Stomach (tissue), 8 donors: ENCODE measurements at regions not wholly inside any gene's neighbourhood (a gene's known extent, or its start where the extent isn't known, plus 50 kb on each side); places are given as distances from the start of the nearest gene placed in this dataset.

Experiments
- DNase-seq, 2 donors: peaks; one replicate each; pipeline versions ENCODE4 v3.0.0 to v3.0.0-alpha.2; 2013 to 2019
- H3K27ac ChIP-seq, 5 donors: fragments of 200-600 bp in 4 of 5; sonication (generic) in 4 of 5; one replicate each; pipeline ENCODE4 v1.5.1; 2013 to 2019; ENCODE audit warnings: mild to moderate bottlenecking in 1 of 5, moderate library complexity in 1 of 5
- H3K27me3 ChIP-seq, 3 donors: fragments of 200-600 bp; sonication (generic); one replicate each; pipeline ENCODE4 v1.5.1; 2017 to 2019; ENCODE audit warnings: mixed run types in 1 of 3
- H3K36me3 ChIP-seq, 4 donors: fragments of 200-600 bp; sonication (generic); 1 replicate in 3 of 4; 2 replicates in 1 of 4; pipeline ENCODE4 v1.5.1; 2016 to 2019
- H3K4me1 ChIP-seq, 4 donors: fragments of 200-600 bp; sonication (generic); one replicate each; pipeline ENCODE4 v1.5.1; 2016 to 2019
- H3K4me3 ChIP-seq, 4 donors: fragments of 200-600 bp; sonication (generic) in 3 of 4; one replicate each; pipeline ENCODE4 v1.5.1; 2016 to 2019; ENCODE audit warnings: mild to moderate bottlenecking in 1 of 4
- H3K9me3 ChIP-seq, 4 donors: fragments of 200-600 bp; sonication (generic); one replicate each; pipeline ENCODE4 v1.5.1; 2016 to 2019
- CTCF ChIP-seq, 7 experiments: fragments of 450-650 bp in 4 of 7; fragments of 200-600 bp in 3 of 7; sonication (generic) in 3 of 7; IDR thresholded peaks; one replicate each; pipeline ENCODE4 v1.5.1; 2016 to 2019; ENCODE audit warnings: antibody characterized with exemption in 7 of 7, control low read depth in 2 of 7, mild to moderate bottlenecking in 1 of 7
- EP300 ChIP-seq: sonication (generic); formaldehyde crosslinking; IDR thresholded peaks from one replicate; pipeline ENCODE4 v1.6.1; 2017; ENCODE audit warnings: antibody characterized with exemption
- POLR2A ChIP-seq, 4 donors: fragments of 450-650 bp; IDR thresholded peaks; one replicate each; pipeline ENCODE4 v1.6.1; 2016; ENCODE audit warnings: antibody characterized with exemption in 4 of 4, control low read depth in 2 of 4, mild to moderate bottlenecking in 1 of 4, moderate library complexity in 1 of 4
- POLR2AphosphoS5 ChIP-seq, 3 donors: sonication (generic); formaldehyde crosslinking; IDR thresholded peaks; one replicate each; pipeline ENCODE4 v1.6.1; 2016; ENCODE audit warnings: antibody characterized with exemption in 3 of 3
- WGBS, 5 donors: extraction: QIAGEN DNeasy Blood & Tissue Kit in 3 of 5; methylation state at CpG; one replicate each; pipeline versions ENCODE4 v1.1.5 to v1.1.7; 2013 to 2018; 5-methylcytosine and 5-hydroxymethylcytosine counted together
- intact Hi-C: fragments of 100-400 bp; cut with DNase I; formaldehyde crosslinking; loops from one replicate; pipeline ENCODE4 v1.15.1; 2023; ENCODE audit warnings: low total_unique reads
- donor health status: healthy with polysubstance abuse.
- donor health status: Bipolar disorder and iron deficiency.
- donor health status: healthy.

DNA sequence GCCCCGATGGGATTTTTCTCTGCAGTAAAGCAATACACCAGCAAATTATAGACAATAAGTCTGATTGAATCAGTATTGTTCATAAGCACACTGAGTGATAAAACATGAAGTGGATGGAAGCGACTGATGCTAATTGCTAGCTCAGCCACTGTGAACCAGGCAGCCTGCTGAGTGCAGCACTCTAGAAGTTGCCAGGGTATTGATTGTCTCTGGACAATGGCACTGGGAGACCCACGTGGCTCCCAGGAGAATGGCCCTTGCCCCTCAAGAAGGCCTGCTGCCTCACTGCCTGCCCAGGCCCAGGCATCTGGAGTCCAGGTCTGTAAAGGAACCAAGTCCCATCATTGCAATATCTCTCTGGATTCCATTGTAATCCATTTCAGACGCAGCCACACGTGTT, 80.4 kb upstream of the TCERG1L start:
- H3K9me3 ChIP-seq = no peaks in the 10 kb centered on the region
- H3K4me1 ChIP-seq = peaks cover 0 to 10% (median 0%) of the 10 kb centered on the region in 4 donors
- 72 to 93% (median 76%) methylated on average over 4 to 5 of the region's 5 CpGs for WGBS, 5 donors
- no peak for DNase-seq
- no peak overlapping the region for H3K4me3 ChIP-seq
- H3K27ac ChIP-seq = no peak overlapping the region
- no peaks in the 10 kb centered on the region for H3K36me3 ChIP-seq
- H3K27me3 ChIP-seq = peaks cover 0 to 32% (median 0%) of the 10 kb centered on the region in 3 donors
- TF ChIP-seq POLR2A (IDR thresholded peaks at IDR 0.05) (no peak), EP300 (no peak), POLR2AphosphoS5 (IDR thresholded peaks at IDR 0.05) (no peak), CTCF (IDR thresholded peaks at IDR 0.05) (no peak)
- intact Hi-C loops = no loop called here

DNA sequence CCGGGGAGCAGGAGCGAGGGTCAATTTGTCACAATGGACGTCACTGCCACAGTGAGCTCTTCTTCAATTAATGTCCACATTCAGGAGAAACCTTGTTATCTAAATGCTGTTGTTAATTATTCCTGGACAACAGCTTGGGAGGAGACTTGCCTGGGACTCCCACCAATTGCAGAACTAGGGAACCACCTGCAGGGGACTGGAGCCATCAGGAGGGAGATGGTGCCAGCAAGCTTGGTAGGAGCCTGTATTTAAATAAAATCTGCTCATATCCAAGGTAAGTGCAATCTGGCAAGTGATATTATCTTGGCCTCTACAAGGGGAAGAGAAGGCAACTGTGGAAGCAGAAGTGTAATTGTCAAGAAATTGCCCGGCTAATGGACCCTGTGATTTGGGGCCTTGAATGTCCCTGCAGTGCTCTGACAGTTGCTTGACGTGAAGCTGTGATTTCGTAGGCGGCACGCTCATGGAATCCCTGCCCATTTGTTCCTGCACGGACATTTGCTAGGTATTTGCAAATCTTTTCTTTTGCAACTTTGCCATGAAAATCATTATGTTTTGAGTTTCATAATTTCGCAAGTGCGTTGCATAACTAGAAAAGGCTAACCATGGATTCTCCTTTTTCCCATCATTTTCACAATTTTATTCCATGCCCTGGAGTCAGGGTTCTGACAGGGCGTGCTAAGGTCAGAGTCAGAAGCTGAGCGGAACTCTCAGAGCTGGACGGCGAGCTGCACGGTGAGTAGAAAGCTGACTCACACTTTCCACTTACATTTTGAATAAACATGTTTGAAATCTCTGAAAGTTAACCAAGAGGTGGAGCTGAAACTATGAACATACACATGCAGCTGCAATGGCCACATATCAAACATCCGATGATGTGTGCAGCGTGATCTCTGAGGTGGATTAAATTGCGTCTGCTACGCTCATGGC, 84.9 kb upstream of the TCERG1L start:
- Histone ChIP-seq H3K9me3 (no peaks in the 10 kb centered on the region), H3K4me1 (peaks cover 0 to 12% (median 0%) of the 10 kb centered on the region in 4 donors), H3K27me3 (peaks cover 0 to 23% (median 3%) of the 10 kb centered on the region in 3 donors), H3K27ac (no peak overlapping the region), H3K36me3 (no peaks in the 10 kb centered on the region), H3K4me3 (no peak overlapping the region)
- TF ChIP-seq POLR2A (IDR thresholded peaks at IDR 0.05) (no peak), POLR2AphosphoS5 (IDR thresholded peaks at IDR 0.05) (peak in 1 of 3 donors; percentile 4), EP300 (no peak), CTCF (IDR thresholded peaks at IDR 0.05) (no peak)
- intact Hi-C loops = no loop called here
- 37 to 51% (median 43%) methylated on average over 20 of the region's 20 CpGs for WGBS, 5 donors
- peak in 1 of 2 donors; percentile 66 for DNase-seq

DNA sequence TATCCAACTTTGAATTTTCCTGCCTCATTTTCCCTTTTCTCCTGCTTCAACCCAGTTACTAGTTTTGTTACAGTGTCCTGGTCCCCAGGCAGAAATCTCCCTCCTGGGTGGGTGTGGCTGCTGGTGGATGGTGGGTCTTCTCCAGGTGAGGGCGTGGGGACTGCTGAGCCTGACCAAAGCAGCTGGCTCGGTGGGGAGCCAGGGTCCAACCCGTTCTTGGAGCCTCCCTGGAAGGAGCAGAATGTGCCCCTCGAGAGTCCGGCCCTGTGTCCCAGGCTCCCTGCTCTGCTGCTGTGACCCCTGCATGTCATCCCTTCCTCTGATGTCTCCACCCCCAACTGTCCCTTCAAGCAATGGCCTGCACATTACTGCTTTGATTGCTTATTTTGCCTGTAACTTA, 86.6 kb upstream of the TCERG1L start:
- intact Hi-C loops = no loop called here
- Histone ChIP-seq H3K27me3 (peaks cover 0 to 40% (median 7%) of the 10 kb centered on the region in 3 donors), H3K36me3 (no peaks in the 10 kb centered on the region), H3K4me1 (peaks cover 0 to 12% (median 0%) of the 10 kb centered on the region in 4 donors), H3K9me3 (no peaks in the 10 kb centered on the region), H3K4me3 (no peak overlapping the region), H3K27ac (no peak overlapping the region)
- no peak for DNase-seq
- 49 to 84% (median 53%) methylated on average over 5 of the region's 5 CpGs for WGBS, 5 donors
- TF ChIP-seq POLR2AphosphoS5 (IDR thresholded peaks at IDR 0.05) (no peak), CTCF (IDR thresholded peaks at IDR 0.05) (no peak), EP300 (no peak), POLR2A (IDR thresholded peaks at IDR 0.05) (no peak)

DNA sequence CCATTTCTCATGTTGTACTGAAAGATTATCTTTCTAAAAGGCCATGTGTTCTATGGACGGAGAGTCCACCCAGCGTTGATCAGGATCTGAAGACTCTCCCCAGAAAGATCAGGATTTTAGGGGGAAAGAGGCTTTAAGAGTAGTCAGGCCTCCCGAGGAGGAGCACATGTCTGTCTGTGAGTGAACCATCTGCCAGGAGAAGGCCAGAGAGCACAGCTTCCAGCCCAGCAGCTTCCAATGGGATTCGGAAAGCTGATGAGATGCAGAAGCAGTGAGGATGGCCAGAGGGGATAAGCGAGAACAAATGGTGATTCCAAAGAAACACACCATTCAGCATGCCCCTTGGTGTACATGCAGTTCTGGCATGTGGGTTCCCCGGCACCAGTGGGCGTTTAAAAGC, 88.5 kb upstream of the TCERG1L start:
- H3K4me1 ChIP-seq = peaks cover 0 to 12% (median 0%) of the 10 kb centered on the region in 4 donors
- intact Hi-C loops = no loop called here
- TF ChIP-seq EP300 (no peak), CTCF (IDR thresholded peaks at IDR 0.05) (no peak), POLR2A (IDR thresholded peaks at IDR 0.05) (no peak), POLR2AphosphoS5 (IDR thresholded peaks at IDR 0.05) (no peak)
- peaks cover 0 to 50% (median 7%) of the 10 kb centered on the region in 3 donors for H3K27me3 ChIP-seq
- H3K27ac ChIP-seq = no peak overlapping the region
- H3K9me3 ChIP-seq = no peaks in the 10 kb centered on the region
- no peaks in the 10 kb centered on the region for H3K36me3 ChIP-seq
- H3K4me3 ChIP-seq = no peak overlapping the region
- no peak for DNase-seq
- 62 to 75% (median 71%) methylated on average over 7 of the region's 7 CpGs for WGBS, 5 donors
